GM23248 (cell line): ENCODE measurements at regions not wholly inside any gene's neighbourhood (a gene's known extent, or its start where the extent isn't known, plus 50 kb on each side); places are given as distances from the start of the nearest gene placed in this dataset.

Experiments used
- EZH2 ChIP-seq: fragments of 200-600 bp; sonication (generic); IDR thresholded peaks from 2 replicates; pipeline ENCODE4 v1.6.1; 2018; ENCODE audit warnings: antibody characterized with exemption, mild to moderate bottlenecking; ENCODE audit not compliant: insufficient read depth, poor library complexity, severe bottlenecking
- EZH2phosphoT487 ChIP-seq: fragments of 200-600 bp; sonication (generic); IDR thresholded peaks from 2 replicates; pipeline ENCODE4 v1.6.1; 2018; ENCODE audit warnings: antibody characterized with exemption, moderate library complexity, mild to moderate bottlenecking, low read depth; ENCODE audit not compliant: insufficient read depth

- TF ChIP-seq EZH2 (no peak), EZH2phosphoT487 (no peak)
These were observed 291.8 kb downstream of the AHR start for GRCh38 chr7:17590221-17590620.
